ENCODE measurements at regions not wholly inside any gene's neighbourhood (a gene's known extent, or its start where the extent isn't known, plus 50 kb on each side); places are given as distances from the start of the nearest gene placed in this dataset.

GRCh38 chr11:69917529-69917928, 98.3 kb upstream of the FGF3 start:
- TF ChIP-seq, protein P1, sequence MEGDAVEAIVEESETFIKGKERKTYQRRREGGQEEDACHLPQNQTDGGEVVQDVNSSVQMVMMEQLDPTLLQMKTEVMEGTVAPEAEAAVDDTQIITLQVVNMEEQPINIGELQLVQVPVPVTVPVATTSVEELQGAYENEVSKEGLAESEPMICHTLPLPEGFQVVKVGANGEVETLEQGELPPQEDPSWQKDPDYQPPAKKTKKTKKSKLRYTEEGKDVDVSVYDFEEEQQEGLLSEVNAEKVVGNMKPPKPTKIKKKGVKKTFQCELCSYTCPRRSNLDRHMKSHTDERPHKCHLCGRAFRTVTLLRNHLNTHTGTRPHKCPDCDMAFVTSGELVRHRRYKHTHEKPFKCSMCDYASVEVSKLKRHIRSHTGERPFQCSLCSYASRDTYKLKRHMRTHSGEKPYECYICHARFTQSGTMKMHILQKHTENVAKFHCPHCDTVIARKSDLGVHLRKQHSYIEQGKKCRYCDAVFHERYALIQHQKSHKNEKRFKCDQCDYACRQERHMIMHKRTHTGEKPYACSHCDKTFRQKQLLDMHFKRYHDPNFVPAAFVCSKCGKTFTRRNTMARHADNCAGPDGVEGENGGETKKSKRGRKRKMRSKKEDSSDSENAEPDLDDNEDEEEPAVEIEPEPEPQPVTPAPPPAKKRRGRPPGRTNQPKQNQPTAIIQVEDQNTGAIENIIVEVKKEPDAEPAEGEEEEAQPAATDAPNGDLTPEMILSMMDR (IDR thresholded peaks at IDR 0.05; ENCODE audit: insufficient read depth, missing control alignments), result no peak
- no peak for DNase-seq (ENCODE audit: insufficient read length, low spot score)
- FAIRE-seq, result no peak

GRCh38 chr11:69918231-69918937, 99.2 kb upstream of the FGF3 start:
- FAIRE-seq (no peak), DNase-seq (ENCODE audit: insufficient read length, low spot score) (no peak)
- TF ChIP-seq, protein P1 (IDR thresholded peaks at IDR 0.05; ENCODE audit: insufficient read depth, missing control alignments), result no peak

DNA sequence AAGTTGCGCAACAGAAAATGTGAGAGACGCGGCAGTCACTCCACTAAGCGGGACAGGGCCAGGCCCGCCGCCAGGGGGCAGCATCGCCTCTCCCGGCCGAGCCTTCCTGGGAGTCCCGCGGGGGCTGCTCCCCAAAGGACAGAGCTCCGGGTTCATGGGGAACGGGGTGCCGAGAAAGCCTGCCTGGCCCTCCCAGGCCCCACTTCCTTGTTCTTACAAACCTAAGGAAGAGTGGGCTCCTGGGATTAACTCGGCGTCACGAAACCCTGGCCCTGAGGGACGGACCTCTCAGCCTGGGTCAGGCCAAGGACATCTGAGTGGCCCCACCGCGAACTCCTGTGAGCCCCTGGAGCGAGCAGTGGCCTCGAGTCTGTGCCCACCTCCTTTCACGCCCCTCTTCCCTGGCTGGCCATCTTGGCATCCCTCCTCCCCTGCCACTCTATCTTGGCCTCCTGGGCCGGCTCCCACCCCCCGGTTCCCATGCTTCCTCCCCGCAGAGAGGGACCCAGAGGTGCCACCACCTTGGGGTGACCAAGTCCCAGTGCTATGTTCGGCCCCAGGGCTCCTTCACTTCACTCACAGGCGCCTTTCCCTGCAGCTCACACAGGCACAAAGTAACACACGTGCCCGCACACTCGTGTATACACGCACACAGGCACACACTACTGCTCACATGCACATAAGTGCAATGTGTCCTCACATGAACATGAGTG, 99.9 kb upstream of the FGF3 start:
- DNase-seq (ENCODE audit: insufficient read length, low spot score) (no peak), FAIRE-seq (no peak)
- TF ChIP-seq, protein P1 (IDR thresholded peaks at IDR 0.05; ENCODE audit: insufficient read depth, missing control alignments), result peak; percentile 67

- TF ChIP-seq, protein P1 (IDR thresholded peaks at IDR 0.05; ENCODE audit: insufficient read depth, missing control alignments), result no peak
- DNase-seq (ENCODE audit: insufficient read length, low spot score) (no peak), FAIRE-seq (no peak)
Measured at GRCh38 chr11:69919659-69920344, 100.6 kb upstream of the FGF3 start.

- no peak for FAIRE-seq
- DNase-seq (ENCODE audit: insufficient read length, low spot score), result no peak
- TF ChIP-seq, protein P1 (IDR thresholded peaks at IDR 0.05; ENCODE audit: insufficient read depth, missing control alignments), result no peak
Measured at GRCh38 chr11:69920345-69921127, 101.3 kb upstream of the FGF3 start.

DNA sequence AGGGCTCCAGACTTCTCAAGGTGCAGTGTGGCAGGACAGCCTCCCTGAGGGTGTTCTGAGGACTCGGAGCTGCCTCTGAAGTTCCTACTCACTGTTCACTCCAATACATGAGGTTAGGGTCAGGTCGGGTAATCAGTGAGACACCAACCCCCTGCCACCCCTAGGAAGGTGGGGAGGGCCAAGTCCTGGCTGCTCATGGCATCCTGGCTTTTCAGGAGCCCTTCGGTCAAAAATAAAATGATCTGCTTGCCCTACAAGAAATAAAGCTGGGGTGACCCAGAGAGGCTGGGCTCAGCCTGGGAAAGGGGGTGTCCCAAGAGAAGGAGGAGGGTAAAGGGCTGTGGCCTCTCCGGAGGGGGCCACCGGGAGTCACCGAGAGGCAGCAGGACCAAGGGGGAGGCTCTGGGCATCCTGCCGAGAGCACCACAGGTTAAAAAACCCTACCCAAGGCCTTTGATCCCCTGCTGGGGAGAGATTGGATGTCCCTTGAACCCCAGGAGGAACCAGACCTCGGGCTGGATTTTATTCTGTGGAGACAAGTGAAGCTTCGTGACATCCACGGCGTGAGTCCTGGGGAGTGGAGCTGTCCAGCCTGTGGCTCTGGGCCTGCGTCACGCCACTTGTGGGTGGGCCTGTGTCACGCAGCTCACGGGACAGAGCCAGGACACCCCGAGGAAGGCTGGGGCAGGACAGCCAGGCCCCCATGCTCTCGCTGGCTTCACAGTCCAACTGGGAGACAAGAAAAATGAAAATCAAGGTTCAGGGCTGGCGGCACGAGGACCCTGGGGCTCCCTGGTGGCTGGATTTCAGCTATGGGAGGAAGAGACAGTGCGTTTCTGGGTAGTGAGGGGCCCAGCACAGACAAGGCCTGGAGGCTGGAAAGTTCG, 102.2 kb upstream of the FGF3 start:
- no peak for FAIRE-seq
- TF ChIP-seq, protein P1 (IDR thresholded peaks at IDR 0.05; ENCODE audit: insufficient read depth, missing control alignments), result no peak
- no peak for DNase-seq (ENCODE audit: insufficient read length, low spot score)

All from D721Med (cell line).